GM23338 (cell line): ENCODE measurements at regions not wholly inside any gene's neighbourhood (a gene's known extent, or its start where the extent isn't known, plus 50 kb on each side); places are given as distances from the start of the nearest gene placed in this dataset.

Experiments used
- ATAC-seq: fragments of 200-7000 bp; cut with Tn5 transposase; 3 replicates; pipeline ENCODE4 v1.9.1; 2020
- DNase-seq: peaks from one replicate; pipeline ENCODE4 v3.0.0-alpha.2; 2015; ENCODE audit warnings: low spot score
- H2AFZ ChIP-seq: fragments of 200-600 bp; sonication (generic); 2 replicates; pipeline ENCODE4 v1.8.0; 2016; ENCODE audit warnings: antibody characterized with exemption, mild to moderate bottlenecking, moderate library complexity
- H3F3A ChIP-seq: fragments of 200-600 bp; sonication (generic); replicated peaks from 2 replicates; pipeline ENCODE4 v1.8.0; 2017; ENCODE audit warnings: antibody characterized with exemption, mixed run types, low read depth
- H3K27ac ChIP-seq: fragments of 200-600 bp; sonication (generic); 2 replicates; pipeline ENCODE4 v1.6.1; 2016; ENCODE audit warnings: low read depth
- H3K27me3 ChIP-seq: fragments of 200-600 bp; sonication (generic); 2 replicates; pipeline ENCODE4 v1.8.0; 2016; ENCODE audit warnings: mild to moderate bottlenecking, mixed run types, moderate library complexity; ENCODE audit not compliant: insufficient read depth
- H3K36me3 ChIP-seq: fragments of 200-600 bp; sonication (generic); 2 replicates; pipeline ENCODE4 v1.8.0; 2016; ENCODE audit warnings: mild to moderate bottlenecking; ENCODE audit not compliant: insufficient read depth
- H3K4me1 ChIP-seq: fragments of 200-600 bp; sonication (generic); 2 replicates; pipeline ENCODE4 v1.8.0; 2016; ENCODE audit warnings: mild to moderate bottlenecking, moderate library complexity; ENCODE audit not compliant: insufficient read depth
- H3K4me2 ChIP-seq: fragments of 200-600 bp; sonication (generic); 2 replicates; pipeline ENCODE4 v1.7.1; 2017; ENCODE audit warnings: mixed run types
- H3K4me3 ChIP-seq: fragments of 200-600 bp; sonication (generic); 2 replicates; pipeline ENCODE4 v1.6.1; 2016; ENCODE audit warnings: mixed run types
- H3K79me2 ChIP-seq: fragments of 200-600 bp; sonication (generic); replicated peaks from 2 replicates; pipeline ENCODE4 v1.8.0; 2017; ENCODE audit warnings: mild to moderate bottlenecking; ENCODE audit not compliant: insufficient read depth
- H3K9me2 ChIP-seq: fragments of 200-600 bp; sonication (generic); 2 replicates; pipeline ENCODE4 v1.8.0; 2017; ENCODE audit not compliant: insufficient read depth
- H4K20me1 ChIP-seq: fragments of 200-600 bp; sonication (generic); replicated peaks from 2 replicates; pipeline ENCODE4 v1.8.0; 2017; ENCODE audit warnings: mild to moderate bottlenecking; ENCODE audit not compliant: insufficient read depth
- H3K27ac Mint-ChIP-seq: 2 replicates; pipeline ENCODE4 v1.8.0; 2020; ENCODE audit warnings: inconsistent platforms, mild to moderate bottlenecking, moderate library complexity, mixed read lengths
- H3K27me3 Mint-ChIP-seq: 3 replicates; pipeline ENCODE4 v1.8.0; 2022; ENCODE audit warnings: low read depth, mild to moderate bottlenecking, moderate library complexity, mixed read lengths, inconsistent platforms; ENCODE audit not compliant: insufficient read depth, poor library complexity
- H3K36me3 Mint-ChIP-seq: 3 replicates; pipeline ENCODE4 v1.8.0; 2021; ENCODE audit warnings: low read depth, mild to moderate bottlenecking, inconsistent platforms, moderate library complexity, mixed read lengths
- H3K4me1 Mint-ChIP-seq: 3 replicates; pipeline ENCODE4 v1.8.0; 2020; ENCODE audit warnings: mild to moderate bottlenecking, inconsistent platforms, mixed read lengths
- H3K4me3 Mint-ChIP-seq: 3 replicates; pipeline ENCODE4 v1.8.0; 2021; ENCODE audit warnings: moderate library complexity, mild to moderate bottlenecking, inconsistent platforms, mixed read lengths
- H3K9me3 Mint-ChIP-seq: 3 replicates; pipeline ENCODE4 v1.8.0; 2020; ENCODE audit warnings: moderate library complexity, mild to moderate bottlenecking, inconsistent platforms, mixed read lengths
- CREB1 ChIP-seq: fragments of 250-450 bp; sonication (Bioruptor Pico); IDR thresholded peaks from 2 replicates; pipeline ENCODE4 v1.5.0; 2020; ENCODE audit warnings: low read depth, mild to moderate bottlenecking, moderate library complexity
- EZH2 ChIP-seq: fragments of 200-600 bp; sonication (generic); IDR thresholded peaks from one replicate; pipeline ENCODE4 v1.8.0; 2017; ENCODE audit warnings: antibody characterized with exemption, mild to moderate bottlenecking, low read depth; ENCODE audit not compliant: unreplicated experiment
- EZH2phosphoT487 ChIP-seq: fragments of 200-600 bp; sonication (generic); IDR thresholded peaks from one replicate; pipeline ENCODE4 v1.8.1; 2018; ENCODE audit warnings: antibody characterized with exemption; ENCODE audit not compliant: unreplicated experiment
- NANOG ChIP-seq: IDR thresholded peaks from 2 replicates; pipeline ENCODE4 v1.6.1; 2016; ENCODE audit warnings: antibody characterized with exemption, borderline replicate concordance
- POLR2AphosphoS5 ChIP-seq: IDR thresholded peaks from 2 replicates; pipeline ENCODE4 v1.6.1; 2016; ENCODE audit warnings: antibody characterized with exemption, low read depth
- ZNF114 ChIP-seq: fragments of 250-450 bp; sonication (Bioruptor Pico); IDR thresholded peaks from 2 replicates; pipeline ENCODE4 v1.5.0; 2020; ENCODE audit warnings: mild to moderate bottlenecking, moderate library complexity
- TF ChIP-seq, protein P1 (sequence below): fragments of 250-450 bp; sonication (Bioruptor Pico); IDR thresholded peaks from 2 replicates; pipeline ENCODE4 v1.5.0; 2020; ENCODE audit warnings: mild to moderate bottlenecking, moderate library complexity

- no peaks in the 10 kb centered on the region; the same call in 1 of the 3 replicates for H3K9me3 Mint-ChIP-seq
- no peak overlapping the region for H3K4me3 Mint-ChIP-seq
- no peak for DNase-seq
- H3K4me3 ChIP-seq: no peak overlapping the region
- no peaks in the 10 kb centered on the region for H3K36me3 ChIP-seq
- H3K4me1 Mint-ChIP-seq: peaks cover 6% of the 10 kb centered on the region; the same call in 1 of the 3 replicates
- no peak for ATAC-seq
- H3K9me2 ChIP-seq: 0 out of 2 replicates have a peak, but pooled peaks cover 4% of the 10 kb centered on the region
- H2AFZ ChIP-seq: no peak overlapping the region
- H3K4me2 ChIP-seq: no peak overlapping the region
- H3F3A ChIP-seq: no peaks in the 10 kb centered on the region
- H3K27ac ChIP-seq: no peak overlapping the region
- H3K79me2 ChIP-seq: no peaks in the 10 kb centered on the region
- H3K36me3 Mint-ChIP-seq: no peaks in the 10 kb centered on the region
- H3K27me3 ChIP-seq: no peaks in the 10 kb centered on the region
- peaks cover 2% of the 10 kb centered on the region for H3K27me3 Mint-ChIP-seq
- TF ChIP-seq EZH2phosphoT487 (no peak), ZNF114 (no peak), NANOG (no peak), EZH2 (no peak), CREB1 (CRISPR knock-in tag) (no peak)
- TF ChIP-seq, protein P1, sequence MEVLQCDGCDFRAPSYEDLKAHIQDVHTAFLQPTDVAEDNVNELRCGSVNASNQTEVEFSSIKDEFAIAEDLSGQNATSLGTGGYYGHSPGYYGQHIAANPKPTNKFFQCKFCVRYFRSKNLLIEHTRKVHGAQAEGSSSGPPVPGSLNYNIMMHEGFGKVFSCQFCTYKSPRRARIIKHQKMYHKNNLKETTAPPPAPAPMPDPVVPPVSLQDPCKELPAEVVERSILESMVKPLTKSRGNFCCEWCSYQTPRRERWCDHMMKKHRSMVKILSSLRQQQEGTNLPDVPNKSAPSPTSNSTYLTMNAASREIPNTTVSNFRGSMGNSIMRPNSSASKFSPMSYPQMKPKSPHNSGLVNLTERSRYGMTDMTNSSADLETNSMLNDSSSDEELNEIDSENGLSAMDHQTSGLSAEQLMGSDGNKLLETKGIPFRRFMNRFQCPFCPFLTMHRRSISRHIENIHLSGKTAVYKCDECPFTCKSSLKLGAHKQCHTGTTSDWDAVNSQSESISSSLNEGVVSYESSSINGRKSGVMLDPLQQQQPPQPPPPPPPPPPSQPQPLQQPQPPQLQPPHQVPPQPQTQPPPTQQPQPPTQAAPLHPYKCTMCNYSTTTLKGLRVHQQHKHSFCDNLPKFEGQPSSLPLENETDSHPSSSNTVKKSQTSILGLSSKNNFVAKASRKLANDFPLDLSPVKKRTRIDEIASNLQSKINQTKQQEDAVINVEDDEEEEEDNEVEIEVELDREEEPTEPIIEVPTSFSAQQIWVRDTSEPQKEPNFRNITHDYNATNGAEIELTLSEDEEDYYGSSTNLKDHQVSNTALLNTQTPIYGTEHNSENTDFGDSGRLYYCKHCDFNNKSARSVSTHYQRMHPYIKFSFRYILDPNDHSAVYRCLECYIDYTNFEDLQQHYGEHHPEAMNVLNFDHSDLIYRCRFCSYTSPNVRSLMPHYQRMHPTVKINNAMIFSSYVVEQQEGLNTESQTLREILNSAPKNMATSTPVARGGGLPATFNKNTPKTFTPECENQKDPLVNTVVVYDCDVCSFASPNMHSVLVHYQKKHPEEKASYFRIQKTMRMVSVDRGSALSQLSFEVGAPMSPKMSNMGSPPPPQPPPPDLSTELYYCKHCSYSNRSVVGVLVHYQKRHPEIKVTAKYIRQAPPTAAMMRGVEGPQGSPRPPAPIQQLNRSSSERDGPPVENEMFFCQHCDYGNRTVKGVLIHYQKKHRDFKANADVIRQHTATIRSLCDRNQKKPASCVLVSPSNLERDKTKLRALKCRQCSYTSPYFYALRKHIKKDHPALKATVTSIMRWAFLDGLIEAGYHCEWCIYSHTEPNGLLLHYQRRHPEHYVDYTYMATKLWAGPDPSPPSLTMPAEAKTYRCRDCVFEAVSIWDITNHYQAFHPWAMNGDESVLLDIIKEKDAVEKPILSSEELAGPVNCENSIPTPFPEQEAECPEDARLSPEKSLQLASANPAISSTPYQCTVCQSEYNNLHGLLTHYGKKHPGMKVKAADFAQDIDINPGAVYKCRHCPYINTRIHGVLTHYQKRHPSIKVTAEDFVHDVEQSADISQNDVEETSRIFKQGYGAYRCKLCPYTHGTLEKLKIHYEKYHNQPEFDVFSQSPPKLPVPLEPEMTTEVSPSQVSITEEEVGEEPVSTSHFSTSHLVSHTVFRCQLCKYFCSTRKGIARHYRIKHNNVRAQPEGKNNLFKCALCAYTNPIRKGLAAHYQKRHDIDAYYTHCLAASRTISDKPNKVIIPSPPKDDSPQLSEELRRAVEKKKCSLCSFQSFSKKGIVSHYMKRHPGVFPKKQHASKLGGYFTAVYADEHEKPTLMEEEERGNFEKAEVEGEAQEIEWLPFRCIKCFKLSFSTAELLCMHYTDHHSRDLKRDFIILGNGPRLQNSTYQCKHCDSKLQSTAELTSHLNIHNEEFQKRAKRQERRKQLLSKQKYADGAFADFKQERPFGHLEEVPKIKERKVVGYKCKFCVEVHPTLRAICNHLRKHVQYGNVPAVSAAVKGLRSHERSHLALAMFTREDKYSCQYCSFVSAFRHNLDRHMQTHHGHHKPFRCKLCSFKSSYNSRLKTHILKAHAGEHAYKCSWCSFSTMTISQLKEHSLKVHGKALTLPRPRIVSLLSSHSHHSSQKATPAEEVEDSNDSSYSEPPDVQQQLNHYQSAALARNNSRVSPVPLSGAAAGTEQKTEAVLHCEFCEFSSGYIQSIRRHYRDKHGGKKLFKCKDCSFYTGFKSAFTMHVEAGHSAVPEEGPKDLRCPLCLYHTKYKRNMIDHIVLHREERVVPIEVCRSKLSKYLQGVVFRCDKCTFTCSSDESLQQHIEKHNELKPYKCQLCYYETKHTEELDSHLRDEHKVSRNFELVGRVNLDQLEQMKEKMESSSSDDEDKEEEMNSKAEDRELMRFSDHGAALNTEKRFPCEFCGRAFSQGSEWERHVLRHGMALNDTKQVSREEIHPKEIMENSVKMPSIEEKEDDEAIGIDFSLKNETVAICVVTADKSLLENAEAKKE (CRISPR knock-in tag): no peak
- H3K27ac Mint-ChIP-seq: no peak overlapping the region
- H3K4me1 ChIP-seq: peaks cover 5% of the 10 kb centered on the region; the same call in 1 of the 2 replicates
- no peaks in the 10 kb centered on the region for H4K20me1 ChIP-seq
Measured at GRCh38 chr6:134593887-134594286, 276.0 kb upstream of the SGK1 start.

DNA sequence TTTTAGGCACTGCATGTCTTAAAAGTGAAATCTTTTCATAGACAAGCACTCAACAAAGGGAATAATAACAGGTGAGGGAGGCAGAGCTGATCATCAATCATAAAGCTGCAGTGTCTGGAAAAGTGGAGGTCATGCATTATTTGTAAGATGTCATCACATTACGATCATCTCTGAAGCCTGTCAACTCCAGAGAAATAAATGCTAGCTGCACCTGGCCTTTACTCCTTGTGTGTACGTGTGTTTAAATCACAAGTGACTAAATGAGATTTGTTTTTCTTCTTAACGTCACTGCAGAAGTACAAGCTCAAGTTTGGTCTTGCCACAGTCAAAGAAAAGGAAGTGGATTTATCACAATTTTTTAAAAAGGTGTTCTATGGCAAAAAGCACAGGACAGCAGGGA, 275.5 kb upstream of the SGK1 start:
- H3K36me3 ChIP-seq: no peaks in the 10 kb centered on the region
- Mint-ChIP-seq H3K9me3 (no peaks in the 10 kb centered on the region; the same call in 2 of the 3 replicates), H3K4me1 (peaks cover 6% of the 10 kb centered on the region; the same call in 1 of the 3 replicates), H3K4me3 (no peak overlapping the region), H3K27me3 (peaks cover 2% of the 10 kb centered on the region), H3K27ac (no peak overlapping the region), H3K36me3 (no peaks in the 10 kb centered on the region)
- H3K4me2 ChIP-seq: no peak overlapping the region
- H4K20me1 ChIP-seq: no peaks in the 10 kb centered on the region
- DNase-seq (no peak), ATAC-seq (no peak)
- no peaks in the 10 kb centered on the region for H3K79me2 ChIP-seq
- no peak overlapping the region for H3K4me3 ChIP-seq
- no peaks in the 10 kb centered on the region for H3F3A ChIP-seq
- no peaks in the 10 kb centered on the region for H3K27me3 ChIP-seq
- peaks cover 5% of the 10 kb centered on the region; the same call in 1 of the 2 replicates for H3K4me1 ChIP-seq
- no peak overlapping the region for H3K27ac ChIP-seq
- H2AFZ ChIP-seq: no peak overlapping the region; the same call in 1 of the 2 replicates
- H3K9me2 ChIP-seq: 0 out of 2 replicates have a peak, but pooled peaks cover 4% of the 10 kb centered on the region
- TF ChIP-seq POLR2AphosphoS5 (no peak), ZNF114 (no peak), NANOG (no peak)
